COR-L47 (cell line): ENCODE measurements at regions not wholly inside any gene's neighbourhood (a gene's known extent, or its start where the extent isn't known, plus 50 kb on each side); places are given as distances from the start of the nearest gene placed in this dataset.

ENCODE experiments used
- DNase-seq: peaks from one replicate; lab custom pipeline; 2025; lab: John Stamatoyannopoulos, UW

DNA sequence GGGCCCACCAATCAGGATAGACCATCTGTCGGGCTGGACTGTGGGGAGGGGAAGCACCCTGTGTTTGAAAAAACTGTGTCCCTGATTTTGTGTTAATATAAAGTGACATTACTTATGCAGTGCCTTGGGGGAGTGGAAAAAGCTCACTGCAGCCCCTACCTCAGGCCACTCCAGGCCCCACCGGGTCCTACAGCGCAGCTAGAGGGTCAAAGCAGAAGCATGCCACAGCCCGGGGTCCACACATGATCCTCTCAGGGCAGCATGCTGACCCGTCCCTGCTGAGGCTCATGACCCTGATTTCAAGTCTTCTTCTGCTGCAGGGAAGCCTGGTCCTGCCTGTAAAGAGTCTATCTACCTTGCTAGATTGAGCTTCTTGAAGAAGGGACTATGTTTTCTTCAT lies 133.0 kb upstream of the PLCB4 start:
- no peak for DNase-seq

GRCh38 chr20:8938532-8938931 lies 130.4 kb upstream of the PLCB4 start:
- DNase-seq, result no peak

GRCh38 chr20:8940326-8940725 lies 128.6 kb upstream of the PLCB4 start:
- no peak for DNase-seq

- no peak for DNase-seq
Measured at GRCh38 chr20:8943631-8944030, 125.3 kb upstream of the PLCB4 start.

- DNase-seq, result no peak
Measured at GRCh38 chr20:8946036-8946940, 122.6 kb upstream of the PLCB4 start.

- DNase-seq, result no peak
Measured at GRCh38 chr20:8948442-8949020, 120.4 kb upstream of the PLCB4 start.

GRCh38 chr20:8951164-8951563 lies 117.7 kb upstream of the PLCB4 start:
- DNase-seq, result no peak

GRCh38 chr20:8952721-8953120 lies 116.2 kb upstream of the PLCB4 start:
- peak; percentile 40 for DNase-seq

- no peak for DNase-seq
Measured at GRCh38 chr20:8953300-8953699, 115.6 kb upstream of the PLCB4 start.

GRCh38 chr20:8960241-8960640 lies 108.6 kb upstream of the PLCB4 start:
- DNase-seq, result no peak

DNA sequence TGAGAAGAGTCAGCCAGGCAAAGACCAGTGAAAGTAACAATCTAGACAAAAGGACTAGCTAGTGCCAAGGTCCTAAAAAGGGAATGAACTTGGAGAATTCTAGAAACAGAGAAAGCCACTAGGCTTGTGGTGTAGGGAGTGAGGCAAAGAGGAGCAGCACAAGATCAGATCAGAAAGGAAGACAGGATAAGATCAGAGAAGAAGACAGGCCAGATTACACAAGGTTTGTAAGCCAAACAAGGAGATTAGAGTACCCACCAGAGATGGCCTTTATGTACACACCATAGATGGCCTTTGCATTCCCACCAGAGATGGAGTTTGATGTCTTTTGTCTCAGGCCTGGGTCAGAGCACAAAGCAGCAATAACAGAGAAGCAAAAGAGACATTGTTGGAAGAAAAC lies 105.6 kb upstream of the PLCB4 start:
- no peak for DNase-seq

DNA sequence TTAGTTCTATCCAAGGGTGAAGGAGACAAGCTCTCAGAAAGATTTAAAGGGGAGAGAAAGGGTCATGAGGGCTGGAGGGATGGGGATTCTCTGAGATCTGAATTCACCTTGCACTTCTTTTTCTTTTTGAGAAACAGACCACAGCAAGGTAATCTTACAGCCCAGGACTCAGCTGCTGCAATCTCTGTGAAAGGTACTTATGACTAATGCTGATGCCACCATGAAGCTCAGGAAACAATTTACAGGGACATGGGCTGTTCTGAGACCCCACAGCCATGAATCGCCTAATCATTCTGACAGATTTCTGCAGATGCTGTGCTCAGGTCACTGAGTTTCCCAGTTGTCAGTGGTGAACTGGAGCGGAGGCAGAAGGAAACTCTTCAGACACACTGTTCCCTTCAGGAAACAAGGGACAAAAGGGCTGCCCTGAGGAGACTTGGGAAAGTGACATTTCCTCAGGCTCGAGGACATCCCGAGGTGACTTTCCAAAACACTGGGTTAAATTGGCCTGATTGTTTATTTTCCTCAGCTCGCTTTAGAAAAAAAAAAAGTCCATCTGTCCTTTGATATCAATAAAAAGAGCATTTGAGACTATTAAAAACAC lies 103.8 kb upstream of the PLCB4 start:
- DNase-seq, result no peak

GRCh38 chr20:8967641-8968245 lies 101.1 kb upstream of the PLCB4 start:
- no peak for DNase-seq

DNA sequence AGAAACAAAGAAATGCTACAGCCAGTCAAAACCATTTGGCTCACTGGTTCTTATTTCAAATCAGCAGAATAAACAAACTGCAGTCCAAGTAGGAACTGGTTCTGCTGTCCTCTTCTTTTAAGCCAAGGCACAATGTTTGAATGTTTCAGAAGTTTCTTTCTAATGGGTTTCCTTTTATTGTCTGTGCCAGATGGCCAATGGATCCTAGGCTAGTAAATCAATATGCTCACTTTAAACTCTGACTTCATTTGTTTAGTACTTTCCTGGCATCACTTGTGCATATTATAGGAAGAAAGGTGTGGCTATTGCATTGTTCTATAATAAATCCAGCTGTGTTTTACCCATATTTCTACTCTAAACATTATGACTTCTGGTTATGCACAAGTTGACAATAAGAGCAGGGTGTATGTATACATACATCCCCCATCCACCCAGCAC lies 99.7 kb upstream of the PLCB4 start:
- DNase-seq, result no peak

DNA sequence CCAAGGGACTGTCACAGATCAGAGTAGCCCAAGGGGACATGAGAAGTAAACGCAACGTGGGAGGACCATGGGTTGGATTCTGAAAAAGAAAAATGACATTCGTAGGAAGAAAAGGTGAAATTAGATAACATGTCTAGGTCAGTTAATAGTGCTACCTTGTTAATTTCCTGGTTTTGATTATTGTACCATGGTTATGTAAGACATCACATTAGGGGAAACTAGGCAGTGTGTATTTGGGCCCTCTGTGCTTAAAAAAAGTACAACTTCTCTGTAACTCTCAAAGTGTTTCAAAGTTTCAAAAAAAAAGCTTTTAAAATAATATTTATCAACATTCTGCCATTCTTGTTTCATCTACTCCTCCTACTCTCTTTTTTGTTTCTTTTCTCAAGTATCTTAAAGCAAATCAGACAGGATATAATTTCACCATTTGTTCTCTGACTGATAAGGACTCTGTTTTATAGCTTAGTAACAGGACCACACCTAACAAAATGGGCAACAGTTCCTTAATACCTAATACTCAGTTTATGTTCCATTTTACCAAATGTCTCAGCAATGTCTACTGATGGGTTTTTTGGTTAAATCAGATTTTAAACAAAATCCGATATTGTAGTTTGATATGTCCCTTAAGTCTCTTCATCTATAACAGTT lies 97.1 kb upstream of the PLCB4 start:
- DNase-seq, result no peak

DNA sequence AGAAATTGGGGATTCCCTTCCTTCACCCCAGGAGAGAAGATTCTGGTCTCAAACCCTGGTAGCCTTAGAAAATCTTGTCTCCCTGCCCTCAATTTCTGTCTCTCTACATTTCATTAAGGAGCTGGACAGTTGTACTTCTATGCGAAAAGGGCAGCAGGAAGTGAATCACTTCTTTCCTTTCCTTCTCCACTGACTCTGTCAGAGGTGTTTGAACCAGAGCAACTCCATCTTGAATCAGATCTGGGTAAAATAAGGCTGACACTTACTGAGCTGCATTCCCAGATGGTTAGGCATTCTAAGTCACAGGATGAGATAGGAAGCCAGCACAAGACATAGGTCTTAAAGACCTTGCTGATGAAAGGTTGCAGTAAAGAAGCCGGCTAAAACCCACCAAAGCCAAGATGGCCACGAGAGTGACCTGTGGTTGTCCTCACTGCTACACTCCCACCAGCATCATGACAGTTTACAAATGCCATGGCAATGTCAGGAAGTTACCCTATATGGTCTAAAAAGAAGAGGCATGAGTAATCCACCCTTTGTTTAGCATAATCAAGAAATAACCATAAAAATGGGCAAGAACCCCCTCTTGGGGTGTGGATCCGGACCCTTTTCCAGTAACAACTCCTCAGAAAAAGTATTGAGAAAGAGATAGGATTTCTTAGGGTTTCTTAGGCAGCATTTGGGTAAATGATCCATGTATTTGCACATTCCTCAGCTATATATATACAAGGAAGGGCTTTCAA lies 95.8 kb upstream of the PLCB4 start:
- DNase-seq, result no peak

DNA sequence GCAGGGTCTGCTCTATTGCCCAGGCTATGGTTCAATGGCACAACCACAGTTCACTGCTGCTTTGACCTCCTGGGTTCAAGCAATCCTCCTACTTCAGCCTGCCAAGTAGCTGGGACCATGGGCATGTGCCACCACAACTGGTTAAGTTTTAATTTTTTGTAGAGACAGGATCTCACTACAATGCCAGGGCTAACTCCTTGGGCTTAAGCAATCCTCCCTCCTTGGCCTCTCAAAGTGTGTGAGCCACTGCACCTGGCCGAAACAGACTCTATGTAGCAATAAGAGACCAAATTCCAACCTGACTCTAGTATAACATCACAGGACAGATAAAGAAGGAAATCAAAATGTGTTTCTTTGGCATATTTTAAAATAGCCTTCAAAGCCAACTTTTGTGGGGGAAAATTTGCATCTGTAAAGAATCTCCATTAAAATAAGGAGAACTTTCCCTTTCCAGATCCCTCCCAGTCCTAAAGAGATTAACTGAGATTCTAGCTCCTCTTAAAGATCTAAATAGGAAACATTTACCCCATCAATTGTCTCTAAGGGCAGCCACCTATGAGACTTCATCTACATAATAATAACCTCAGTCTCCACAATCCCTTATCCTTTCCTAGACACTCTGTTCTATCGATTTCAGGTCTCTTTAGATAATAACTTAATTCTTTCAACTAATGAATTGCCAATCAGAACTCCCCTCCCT lies 94.7 kb upstream of the PLCB4 start:
- no peak for DNase-seq

- DNase-seq, result no peak
Measured at GRCh38 chr20:8981482-8981881, 87.4 kb upstream of the PLCB4 start.

DNA sequence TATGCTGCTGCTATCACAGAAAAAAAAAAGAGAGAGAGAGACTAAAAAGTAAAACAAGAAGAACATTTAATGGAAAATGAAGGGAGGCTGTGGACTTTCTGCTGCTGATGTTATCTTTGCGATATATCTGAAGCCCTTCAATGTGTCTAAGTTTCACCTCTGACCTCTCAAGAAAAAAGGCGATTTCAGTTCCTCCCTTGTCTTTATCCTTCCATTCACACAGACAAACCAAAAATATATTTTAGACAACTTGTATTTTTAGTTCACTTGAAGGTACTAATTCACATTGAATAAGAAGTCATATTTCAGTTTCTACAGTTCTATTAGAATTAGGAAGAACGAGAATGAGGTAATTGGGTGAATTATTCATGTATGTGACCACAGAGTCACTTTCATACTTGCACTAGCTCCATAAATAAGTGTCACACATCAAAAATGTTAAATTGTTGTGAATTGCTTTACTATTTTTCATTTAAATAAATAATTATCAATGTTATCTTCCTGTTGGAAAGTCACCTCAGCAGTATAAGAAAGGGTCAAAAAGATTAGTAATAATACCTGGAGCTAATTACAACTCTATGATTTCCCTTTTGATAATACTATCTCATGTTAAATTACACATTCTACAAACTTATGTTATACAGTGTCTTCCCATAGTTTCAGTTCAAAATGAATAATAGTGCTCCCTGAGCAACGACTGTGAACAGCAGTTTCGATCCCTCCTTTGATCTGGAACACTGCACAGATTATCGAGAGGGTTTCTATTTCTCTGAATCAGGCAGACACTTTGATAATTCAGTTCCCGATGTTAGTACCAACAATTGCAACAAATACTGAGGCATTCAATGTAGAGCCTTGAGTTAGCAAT lies 85.2 kb upstream of the PLCB4 start:
- DNase-seq, result no peak

DNA sequence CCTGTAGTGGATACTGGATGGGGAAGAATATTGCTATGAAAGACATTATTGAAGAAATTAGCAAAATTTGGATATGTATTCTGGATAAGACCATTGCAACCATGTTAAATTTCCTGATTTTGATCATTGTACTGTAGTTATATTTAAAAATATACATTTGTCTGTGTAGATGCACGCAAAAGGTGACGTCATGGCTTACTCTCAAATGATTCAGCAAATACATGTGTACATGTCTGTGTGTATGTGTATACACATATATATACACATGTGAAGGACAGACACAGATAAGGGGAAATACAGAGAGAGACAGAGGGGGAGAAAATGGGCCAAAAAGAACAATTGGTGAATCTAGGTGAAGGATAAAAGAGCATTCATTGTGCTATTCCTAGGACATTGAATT lies 82.3 kb upstream of the PLCB4 start:
- no peak for DNase-seq
